ENCODE measurements at regions not wholly inside any gene's neighbourhood (a gene's known extent, or its start where the extent isn't known, plus 50 kb on each side); places are given as distances from the start of the nearest gene placed in this dataset.

DNA sequence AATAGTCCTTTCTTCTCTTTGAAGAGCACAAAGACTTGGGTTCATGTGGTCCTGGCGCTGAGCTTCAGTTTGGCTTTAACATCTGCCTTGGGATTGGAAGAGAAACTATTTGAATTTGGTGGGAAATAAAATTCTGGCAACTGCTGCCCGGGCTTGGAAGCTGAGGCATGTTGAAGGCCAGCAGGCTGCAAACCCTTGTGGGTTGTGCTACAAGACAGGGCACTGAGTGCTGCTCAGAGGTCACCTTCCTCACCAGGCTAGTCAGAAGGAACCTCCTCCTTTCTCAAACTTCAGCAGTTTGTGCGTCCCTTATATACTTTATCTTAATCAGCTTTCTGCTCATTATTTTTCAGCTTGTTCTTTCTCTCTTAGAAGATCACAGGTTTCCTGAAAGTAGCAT lies 238.4 kb upstream of the TBX18 start:
- no peaks in the 10 kb centered on the region for H3K4me1 ChIP-seq (ENCODE audit: control insufficient read depth, insufficient read depth, low read length)
- H3K4ac ChIP-seq (ENCODE audit: low read depth, low read length), result no peak overlapping the region
- WGBS, 2 experiments (ENCODE audit: extremely low coverage in 2 of 2, insufficient read length in 1 of 2), result no CpG with 5 or more reads among the region's 3 CpGs
- no peak overlapping the region for H3K9ac ChIP-seq (ENCODE audit: low read depth, low read length)
- no peaks in the 10 kb centered on the region for H3K79me1 ChIP-seq (ENCODE audit: low read depth in 1 of 2, low read length in 2 of 2)
- H4K8ac ChIP-seq (ENCODE audit: low read depth in 2 of 2, low read length in 2 of 2), result no peak overlapping the region
- H3K18ac ChIP-seq (ENCODE audit: low read depth, low read length), result no peak overlapping the region
- no peak overlapping the region for H3K27ac ChIP-seq (ENCODE audit: insufficient read depth, low read length)
- H3K27me3 ChIP-seq (ENCODE audit: control insufficient read depth, insufficient read depth, low read length), result no peaks in the 10 kb centered on the region
- no peak overlapping the region for H2AK5ac ChIP-seq (ENCODE audit: low read depth, low read length)
- H2BK15ac ChIP-seq (ENCODE audit: low read depth, low read length), result no peak overlapping the region
- no peak overlapping the region for H4K5ac ChIP-seq (ENCODE audit: low read depth, low read length)
- H2BK5ac ChIP-seq (ENCODE audit: low read depth, low read length, poor library complexity, severe bottlenecking), result no peak overlapping the region
- intact Hi-C loops (cut with micrococcal nuclease) (no loop called here), dilution Hi-C loops (cut with HindIII; ENCODE audit: low sequenced_read_pairs, unreplicated experiment) (no loop called here), in situ Hi-C loops (cut with MboI; ENCODE audit: low sequenced_read_pairs) (no loop called here)
- H3K4me3 ChIP-seq (ENCODE audit: insufficient read depth, low read depth, low read length), result no peak overlapping the region
- H3K56ac ChIP-seq (ENCODE audit: extremely low read depth, insufficient read depth, low read length), result no peak overlapping the region
- BruUV-seq (replicated peaks), result no TSS peak
- no peak overlapping the region for H3K23ac ChIP-seq (ENCODE audit: low read depth, low read length)
- H2AFZ ChIP-seq (replicated peaks; ENCODE audit: low read length, poor library complexity), result no peak overlapping the region
- H2AK9ac ChIP-seq (replicated peaks; ENCODE audit: low read depth, low read length, poor library complexity), result no peak overlapping the region
- H3K9me1 ChIP-seq (ENCODE audit: insufficient read depth, low read length), result no peaks in the 10 kb centered on the region
- no peak overlapping the region for H3K4me2 ChIP-seq (ENCODE audit: low read depth, low read length)
- no peaks in the 10 kb centered on the region for H3K9me3 ChIP-seq (ENCODE audit: control insufficient read depth, insufficient read depth, low read length)
- no peak overlapping the region for H2BK120ac ChIP-seq (ENCODE audit: low read depth, low read length)
- ATAC-seq (ENCODE audit: low read depth), result no peak
- no peaks in the 10 kb centered on the region for H4K20me1 ChIP-seq (ENCODE audit: insufficient read depth, low read length)
- no peak for DNase-seq
- CTCF ChIA-PET, result no interaction called here
- POLR2A ChIA-PET (ENCODE audit: unreplicated experiment), result no interaction called here
- no peak overlapping the region for H3K14ac ChIP-seq (replicated peaks; ENCODE audit: low read depth, low read length)
- no peak overlapping the region for H2BK20ac ChIP-seq (ENCODE audit: low read depth, low read length)
- no peak for TF ChIP-seq CEBPB (IDR thresholded peaks at IDR 0.05; ENCODE audit: low read depth, low read length)
- no peak for TF ChIP-seq POLR2A (IDR thresholded peaks at IDR 0.05; ENCODE audit: low read depth, low read length)
- no peak overlapping the region for H4K91ac ChIP-seq (ENCODE audit: insufficient read depth, low read depth, low read length)
- H3K36me3 ChIP-seq (ENCODE audit: control insufficient read depth, insufficient read depth, low read length), result no peaks in the 10 kb centered on the region

All from IMR-90 (cell line).